LNCaP clone FGC (cell line): ENCODE measurements at regions not wholly inside any gene's neighbourhood (a gene's known extent, or its start where the extent isn't known, plus 50 kb on each side); places are given as distances from the start of the nearest gene placed in this dataset.

Experiments
- DNase-seq: peaks from one replicate; pipeline ENCODE4 v3.0.0-alpha.2; 2011; ENCODE audit warnings: low read depth
- H3K4me3 ChIP-seq: 2 replicates; pipeline ENCODE4 v1.5.1; 2011; ENCODE audit warnings: mild to moderate bottlenecking, low read depth, low read length, control low read depth
- CTCF ChIP-seq: IDR thresholded peaks from 2 replicates; pipeline ENCODE4 v1.5.1; 2012; ENCODE audit warnings: mild to moderate bottlenecking; ENCODE audit not compliant: control insufficient read depth, insufficient read depth; ENCODE audit errors: extremely low read depth

DNA sequence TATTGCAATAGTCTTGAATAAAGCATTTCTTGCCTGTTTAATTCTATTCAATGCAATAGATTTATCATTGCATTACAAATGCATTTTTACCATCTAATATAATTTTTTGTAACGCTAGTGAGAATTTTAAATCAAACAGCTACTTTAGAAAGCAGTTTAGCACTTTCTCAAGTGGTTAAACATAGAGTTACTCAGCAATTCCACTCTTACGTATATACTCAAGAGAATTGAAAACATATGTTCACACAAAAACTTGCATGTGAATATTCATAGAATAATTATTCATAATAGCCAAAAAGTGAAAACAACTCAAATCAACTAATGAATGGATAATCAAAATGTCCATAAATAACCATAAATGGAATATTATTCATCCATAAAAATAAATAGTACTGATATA is 244.7 kb downstream of the TMEM167A start:
- no peak overlapping the region for H3K4me3 ChIP-seq
- TF ChIP-seq CTCF: no peak

DNA sequence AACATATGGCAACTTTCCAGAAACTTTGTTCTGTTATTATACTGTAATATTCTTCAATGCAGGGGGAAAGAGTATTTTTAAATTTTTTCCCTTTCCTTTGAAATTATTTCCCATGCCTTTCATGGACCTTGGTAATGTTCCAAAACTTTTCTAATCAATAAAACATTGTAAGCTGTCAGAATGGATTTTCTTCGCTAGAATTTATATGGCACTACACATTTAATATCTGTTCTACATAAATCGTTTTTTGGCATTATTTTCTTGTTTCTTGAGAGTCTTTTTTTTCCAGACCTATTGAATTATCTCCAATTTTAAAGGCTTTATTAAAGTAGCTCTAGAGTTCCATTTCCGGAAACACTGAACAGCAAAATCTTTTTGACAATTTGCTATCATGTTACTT is 249.0 kb downstream of the TMEM167A start:
- DNase-seq: no peak
- no peak for TF ChIP-seq CTCF
- no peak overlapping the region for H3K4me3 ChIP-seq

More for the DNA sequence above, 244.7 kb downstream of the TMEM167A start:
- DNase-seq: no peak

DNA sequence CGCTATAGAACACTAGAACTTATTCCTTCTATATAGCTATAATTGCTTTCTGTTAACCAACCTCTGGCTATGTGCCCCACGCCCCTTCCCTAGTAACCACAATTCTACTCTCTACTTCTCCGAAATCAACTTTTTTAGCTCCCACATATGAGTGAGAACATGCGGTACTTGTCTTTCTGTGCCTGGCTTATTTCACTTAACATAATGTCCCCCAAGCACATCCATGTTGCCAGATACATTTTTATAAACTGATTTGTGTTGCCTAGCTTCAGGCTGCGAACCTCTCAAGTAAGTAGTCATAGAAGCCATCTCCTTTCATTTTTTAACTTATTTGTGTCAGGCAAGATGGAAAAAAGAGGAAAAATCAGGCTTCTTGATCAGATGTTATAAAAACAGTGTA is 249.5 kb downstream of the TMEM167A start:
- no peak for TF ChIP-seq CTCF
- H3K4me3 ChIP-seq: no peak overlapping the region
- DNase-seq: no peak

DNA sequence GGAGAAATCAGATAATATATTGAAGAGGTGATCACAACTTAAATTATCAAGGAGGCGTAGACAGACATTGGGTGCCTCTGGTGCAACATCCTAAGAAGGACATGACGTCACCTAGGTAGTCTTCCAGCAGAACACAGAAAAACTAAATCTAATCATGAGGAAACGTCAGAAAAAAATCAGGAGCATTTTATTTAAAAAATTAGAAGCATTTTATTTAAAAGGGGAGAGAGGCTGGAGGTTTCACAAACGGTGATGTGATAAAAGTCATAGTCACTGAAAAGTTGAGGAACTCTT is 254.6 kb downstream of the TMEM167A start:
- DNase-seq: no peak
- TF ChIP-seq CTCF: no peak
- no peak overlapping the region for H3K4me3 ChIP-seq

- no peak overlapping the region for H3K4me3 ChIP-seq
- no peak for TF ChIP-seq CTCF
- no peak for DNase-seq
Measured at GRCh38 chr5:82821846-82822633, 255.2 kb downstream of the TMEM167A start.

GRCh38 chr5:82820961-82821845 is 256.0 kb downstream of the TMEM167A start:
- DNase-seq: no peak
- no peak overlapping the region for H3K4me3 ChIP-seq

More at GRCh38 chr5:82820961-82821845, 256.0 kb downstream of the TMEM167A start:
- TF ChIP-seq CTCF: no peak
